ENCODE measurements at regions not wholly inside any gene's neighbourhood (a gene's known extent, or its start where the extent isn't known, plus 50 kb on each side); places are given as distances from the start of the nearest gene placed in this dataset.

GRCh38 chr1:30637183-30637980, 86.0 kb downstream of the MATN1 start:
- no peak for TF ChIP-seq CTCF (IDR thresholded peaks at IDR 0.05; ENCODE audit: borderline replicate concordance, insufficient read depth, low read depth, low read length)
- H3K4me3 ChIP-seq (ENCODE audit: low read depth, low read length): no peak overlapping the region

- H3K4me3 ChIP-seq (ENCODE audit: low read depth, low read length): no peak overlapping the region
- TF ChIP-seq CTCF (IDR thresholded peaks at IDR 0.05; ENCODE audit: borderline replicate concordance, insufficient read depth, low read depth, low read length): no peak
These were observed 86.8 kb downstream of the MATN1 start for GRCh38 chr1:30636621-30637020.

- no peak for TF ChIP-seq CTCF (IDR thresholded peaks at IDR 0.05; ENCODE audit: borderline replicate concordance, insufficient read depth, low read depth, low read length)
These were observed 87.9 kb downstream of the MATN1 start for GRCh38 chr1:30635391-30635975.

GRCh38 chr1:30634507-30634906, 88.9 kb downstream of the MATN1 start:
- H3K4me3 ChIP-seq (ENCODE audit: low read depth, low read length): no peak overlapping the region
- no peak for TF ChIP-seq CTCF (IDR thresholded peaks at IDR 0.05; ENCODE audit: borderline replicate concordance, insufficient read depth, low read depth, low read length)

More at GRCh38 chr1:30635391-30635975, 87.9 kb downstream of the MATN1 start:
- H3K4me3 ChIP-seq (ENCODE audit: low read depth, low read length): no peak overlapping the region

GRCh38 chr1:30633294-30633693, 90.1 kb downstream of the MATN1 start:
- TF ChIP-seq CTCF (IDR thresholded peaks at IDR 0.05; ENCODE audit: borderline replicate concordance, insufficient read depth, low read depth, low read length): no peak
- no peak overlapping the region for H3K4me3 ChIP-seq (ENCODE audit: low read depth, low read length)

GRCh38 chr1:30632481-30632880, 90.9 kb downstream of the MATN1 start:
- no peak overlapping the region for H3K4me3 ChIP-seq (ENCODE audit: low read depth, low read length)

More at GRCh38 chr1:30632481-30632880, 90.9 kb downstream of the MATN1 start:
- TF ChIP-seq CTCF (IDR thresholded peaks at IDR 0.05; ENCODE audit: borderline replicate concordance, insufficient read depth, low read depth, low read length): no peak

Data from GM12875 (cell line).